ENCODE measurements at regions not wholly inside any gene's neighbourhood (a gene's known extent, or its start where the extent isn't known, plus 50 kb on each side); places are given as distances from the start of the nearest gene placed in this dataset.

- FAIRE-seq = no peak
- CTCF ChIA-PET (ENCODE audit: low intra/inter-chr PET ratio) = no interaction called here
Observed at GRCh38 chr13:31027136-31027535, 94.7 kb downstream of the TEX26 start.

More at GRCh38 chr13:31027136-31027535, 94.7 kb downstream of the TEX26 start:
- H4K20me1 ChIP-seq (replicated peaks; ENCODE audit: control insufficient read depth, insufficient read depth, low read length) = no peaks in the 10 kb centered on the region
- H3K27ac ChIP-seq (ENCODE audit: extremely low read depth, low read depth, low read length) = no peak overlapping the region
- DNase-seq (ENCODE audit: extremely low read depth in 1 of 4, low spot score in 3 of 4) (no peak), ATAC-seq (no peak)
- H3K9me1 ChIP-seq (ENCODE audit: control insufficient read depth, insufficient read depth, low read length) = no peaks in the 10 kb centered on the region
- POLR2A ChIA-PET = no interaction called here
- TF ChIP-seq, protein P1, sequence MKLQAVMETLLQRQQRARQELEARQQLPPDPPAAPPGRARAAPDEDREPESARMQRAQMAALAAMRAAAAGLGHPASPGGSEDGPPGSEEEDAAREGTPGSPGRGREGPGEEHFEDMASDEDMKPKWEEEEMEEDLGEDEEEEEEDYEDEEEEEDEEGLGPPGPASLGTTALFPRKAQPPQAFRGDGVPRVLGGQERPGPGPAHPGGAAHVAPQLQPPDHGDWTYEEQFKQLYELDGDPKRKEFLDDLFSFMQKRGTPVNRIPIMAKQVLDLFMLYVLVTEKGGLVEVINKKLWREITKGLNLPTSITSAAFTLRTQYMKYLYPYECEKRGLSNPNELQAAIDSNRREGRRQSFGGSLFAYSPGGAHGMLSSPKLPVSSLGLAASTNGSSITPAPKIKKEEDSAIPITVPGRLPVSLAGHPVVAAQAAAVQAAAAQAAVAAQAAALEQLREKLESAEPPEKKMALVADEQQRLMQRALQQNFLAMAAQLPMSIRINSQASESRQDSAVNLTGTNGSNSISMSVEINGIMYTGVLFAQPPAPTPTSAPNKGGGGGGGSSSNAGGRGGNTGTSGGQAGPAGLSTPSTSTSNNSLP (IDR thresholded peaks at IDR 0.05; ENCODE audit: borderline replicate concordance, low read depth, low read length) = no peak
- TF ChIP-seq ZNF584 (CRISPR knock-in tag; IDR thresholded peaks at IDR 0.05; ENCODE audit: low read depth) (no peak), KDM5B (IDR thresholded peaks at IDR 0.05; ENCODE audit: insufficient replicate concordance, low read depth, low read length) (no peak), RB1 (IDR thresholded peaks at IDR 0.05; ENCODE audit: low read depth) (no peak), TEAD2 (tag; IDR thresholded peaks at IDR 0.05) (no peak), DNMT1 (IDR thresholded peaks at IDR 0.05) (no peak), MCM7 (IDR thresholded peaks at IDR 0.05) (no peak), ZNF436 (CRISPR knock-in tag; IDR thresholded peaks at IDR 0.05) (no peak), ZNF354B (CRISPR knock-in tag; IDR thresholded peaks at IDR 0.05) (no peak), ZNF408 (CRISPR knock-in tag; IDR thresholded peaks at IDR 0.05; ENCODE audit: low read depth) (no peak)
- H3K4me3 ChIP-seq = no peak overlapping the region
- no peak overlapping the region for H3K9ac ChIP-seq (ENCODE audit: insufficient read depth in 1 of 2, low read depth in 2 of 2, low read length in 2 of 2)
- in situ Hi-C loops (cut with MboI) (no loop called here), intact Hi-C loops (cut with micrococcal nuclease) (no loop called here)
- H3K27me3 ChIP-seq (ENCODE audit: control insufficient read depth in 2 of 2, insufficient read depth in 2 of 2, low read length in 2 of 2) = peaks cover 0 to 17% of the 10 kb centered on the region in 2 experiments; a peak in 1 of 5 replicates
- no TSS peak for BruUV-seq (replicated peaks)
- H3K9me3 ChIP-seq (replicated peaks; ENCODE audit: control insufficient read depth, insufficient read depth, low read depth, low read length) = no peaks in the 10 kb centered on the region
- no peaks in the 10 kb centered on the region for H3K79me2 ChIP-seq (ENCODE audit: control insufficient read depth, insufficient read depth, low read length)
- 0% methylated on average over 2 of the region's 4 CpGs for WGBS (ENCODE audit: insufficient coverage, low coverage, missing lambda C conversion rate)
- no peaks in the 10 kb centered on the region for H3K36me3 ChIP-seq (ENCODE audit: control insufficient read depth, insufficient read depth, low read length)
- H2AFZ ChIP-seq (ENCODE audit: low read depth, low read length) = no peak overlapping the region
- no peak overlapping the region for H3K4me2 ChIP-seq (ENCODE audit: insufficient read depth, low read length)
- no peaks in the 10 kb centered on the region for H3K4me1 ChIP-seq (replicated peaks in 1 of 2; ENCODE audit: control insufficient read depth in 2 of 2, insufficient read depth in 2 of 2, low read length in 2 of 2)

All from K562 (cell line).